ENCODE measurements at regions not wholly inside any gene's neighbourhood (a gene's known extent, or its start where the extent isn't known, plus 50 kb on each side); places are given as distances from the start of the nearest gene placed in this dataset.

DNA sequence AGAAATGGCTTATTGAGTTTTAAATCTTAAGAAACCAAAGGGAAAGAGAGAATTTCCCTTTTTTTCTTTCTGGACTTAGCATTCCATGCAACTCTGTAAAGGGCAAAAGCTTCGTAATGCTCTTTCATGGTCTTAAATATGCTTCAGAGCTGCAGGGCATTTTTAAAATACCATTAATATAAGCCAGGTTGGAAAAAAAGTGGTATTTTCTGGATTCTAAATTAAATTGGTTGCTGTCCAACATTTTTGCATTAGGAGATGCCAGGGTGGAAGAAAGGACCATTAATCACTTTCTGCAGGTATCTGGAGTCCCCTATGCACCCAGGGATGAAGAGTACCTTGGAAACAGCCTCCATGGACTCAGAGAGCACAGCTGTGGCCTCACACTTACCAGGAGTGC is 215.1 kb upstream of the DAPK1 start:
- DNase-seq (ENCODE audit: low read depth in 1 of 2, low spot score in 2 of 2) (no peak), FAIRE-seq (no peak)
- H4K5ac ChIP-seq (ENCODE audit: insufficient read length, low read depth, low read length): no peak overlapping the region
- no peak overlapping the region for H3K9ac ChIP-seq (replicated peaks in 1 of 4; ENCODE audit: extremely low read depth in 1 of 4, low read depth in 3 of 4, low read length in 3 of 4)
- no peak overlapping the region for H3K23ac ChIP-seq (ENCODE audit: insufficient read length)
- H3K23me2 ChIP-seq (ENCODE audit: low read depth, low read length): no peaks in the 10 kb centered on the region; the same call in 1 of the 2 replicates
- WGBS, 2 experiments (ENCODE audit: extremely low coverage in 1 of 2, insufficient coverage in 1 of 2, insufficient read length in 1 of 2, insufficient replicate concordance in 2 of 2, low coverage in 1 of 2, low lambda C conversion rate in 2 of 2, missing lambda C conversion rate in 1 of 2): 80% methylated on average over 1 of the region's 1 CpG; no CpG with 5 or more reads in 1 of the 2 experiments
- no peak overlapping the region for H2AFZ ChIP-seq (ENCODE audit: low read length)
- H3K36me3 ChIP-seq (ENCODE audit: control insufficient read depth in 2 of 4, insufficient read depth in 4 of 4, low read length in 3 of 4): no peaks in the 10 kb centered on the region
- no peak overlapping the region for H2BK15ac ChIP-seq (ENCODE audit: low read length)
- H3K27me3 ChIP-seq (replicated peaks in 1 of 4; ENCODE audit: control insufficient read depth in 3 of 4, extremely low read depth in 1 of 4, insufficient read depth in 3 of 4, low read length in 3 of 4): no peaks in the 10 kb centered on the region
- no peaks in the 10 kb centered on the region for H4K20me1 ChIP-seq (replicated peaks in 1 of 2; ENCODE audit: control insufficient read depth in 1 of 2, insufficient read depth in 2 of 2, low read length in 2 of 2)
- H3K79me2 ChIP-seq (ENCODE audit: control insufficient read depth in 1 of 2, insufficient read depth in 2 of 2, low read length in 2 of 2): no peaks in the 10 kb centered on the region
- H3K4me2 ChIP-seq (ENCODE audit: insufficient read depth in 1 of 2, low read depth in 2 of 2, low read length in 2 of 2): no peak overlapping the region
- H4K91ac ChIP-seq (replicated peaks; ENCODE audit: insufficient read length, low read length): no peak overlapping the region
- ChIA-PET CTCF (ENCODE audit: partially characterized antibody) (interaction anchor here (1.2 kb wide), 1 partner anchor 23 kb away, joined by 3 read pairs; no protein-coding TSS in a partner anchor), POLR2A (ENCODE audit: partially characterized antibody) (no interaction called here)
- H2BK120ac ChIP-seq (replicated peaks; ENCODE audit: low read depth, low read length): no peak overlapping the region
- H3K9me3 ChIP-seq (ENCODE audit: insufficient read depth in 2 of 2, low read depth in 1 of 2, low read length in 1 of 2): no peaks in the 10 kb centered on the region
- H3K18ac ChIP-seq (ENCODE audit: extremely low read depth, low read length): no peak overlapping the region
- H3K27ac ChIP-seq (ENCODE audit: low read depth, low read length): no peak overlapping the region
- H3K4ac ChIP-seq (replicated peaks; ENCODE audit: insufficient read length, low read depth, low read length): no peak overlapping the region
- H2BK20ac ChIP-seq (ENCODE audit: low read length): no peak overlapping the region
- no peak overlapping the region for H2BK5ac ChIP-seq (ENCODE audit: low read depth, low read length)
- no peaks in the 10 kb centered on the region for H3K79me1 ChIP-seq (ENCODE audit: low read depth, low read length)
- H3K56ac ChIP-seq (replicated peaks; ENCODE audit: insufficient read length, low read depth, low read length): no peak overlapping the region
- no peak overlapping the region for H2AK5ac ChIP-seq (ENCODE audit: low read depth, low read length)
- no peak for TF ChIP-seq SIRT6 (IDR thresholded peaks at IDR 0.05; ENCODE audit: low read length)
- TF ChIP-seq, protein P1, sequence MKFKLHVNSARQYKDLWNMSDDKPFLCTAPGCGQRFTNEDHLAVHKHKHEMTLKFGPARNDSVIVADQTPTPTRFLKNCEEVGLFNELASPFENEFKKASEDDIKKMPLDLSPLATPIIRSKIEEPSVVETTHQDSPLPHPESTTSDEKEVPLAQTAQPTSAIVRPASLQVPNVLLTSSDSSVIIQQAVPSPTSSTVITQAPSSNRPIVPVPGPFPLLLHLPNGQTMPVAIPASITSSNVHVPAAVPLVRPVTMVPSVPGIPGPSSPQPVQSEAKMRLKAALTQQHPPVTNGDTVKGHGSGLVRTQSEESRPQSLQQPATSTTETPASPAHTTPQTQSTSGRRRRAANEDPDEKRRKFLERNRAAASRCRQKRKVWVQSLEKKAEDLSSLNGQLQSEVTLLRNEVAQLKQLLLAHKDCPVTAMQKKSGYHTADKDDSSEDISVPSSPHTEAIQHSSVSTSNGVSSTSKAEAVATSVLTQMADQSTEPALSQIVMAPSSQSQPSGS (IDR thresholded peaks at IDR 0.05; ENCODE audit: low read length): no peak
- TF ChIP-seq USF2 (IDR thresholded peaks at IDR 0.05; ENCODE audit: low read length): no peak
- no peak for TF ChIP-seq CTBP2 (IDR thresholded peaks at IDR 0.05; ENCODE audit: borderline replicate concordance, insufficient read depth, insufficient read length, low read length)
- no peak overlapping the region for H3K14ac ChIP-seq (ENCODE audit: insufficient read length)
- H3K4me3 ChIP-seq (ENCODE audit: extremely low read depth in 1 of 4, insufficient read depth in 2 of 4, low read depth in 3 of 4, low read length in 4 of 4): no peak overlapping the region
- no peak overlapping the region for H2BK12ac ChIP-seq (ENCODE audit: low read depth, low read length)
- no peak overlapping the region for H4K8ac ChIP-seq (ENCODE audit: extremely low read depth, insufficient read depth, low read length)
- H3K4me1 ChIP-seq (replicated peaks in 1 of 4; ENCODE audit: control insufficient read depth in 3 of 4, insufficient read depth in 4 of 4, low read length in 3 of 4): no peaks in the 10 kb centered on the region
